H1 (cell line): ENCODE measurements at regions not wholly inside any gene's neighbourhood (a gene's known extent, or its start where the extent isn't known, plus 50 kb on each side); places are given as distances from the start of the nearest gene placed in this dataset.

ENCODE experiments used
- E2F6 ChIP-seq: IDR thresholded peaks from 2 replicates; pipeline ENCODE4 v1.6.1; 2012; ENCODE audit warnings: inconsistent platforms

DNA sequence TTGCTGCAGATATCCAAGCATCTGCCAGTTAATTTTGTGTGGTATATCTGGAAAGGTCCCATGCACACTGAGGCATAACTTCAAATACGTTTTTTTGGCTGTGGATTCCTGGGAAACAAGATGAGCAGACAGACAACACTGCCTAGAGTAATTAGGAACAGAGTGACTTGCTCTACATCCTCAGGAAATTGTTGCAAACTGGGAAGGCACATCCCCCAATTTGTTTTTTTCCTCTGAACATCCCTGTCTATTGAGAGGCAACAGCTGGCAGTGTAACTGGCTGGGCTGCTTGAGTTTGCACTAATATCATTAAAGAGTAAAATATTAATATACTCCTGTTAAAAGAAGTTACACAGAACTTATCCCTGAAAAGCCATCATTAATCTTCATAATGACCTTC lies 207.7 kb upstream of the SLIT2 start (continued):
- no peak for TF ChIP-seq E2F6
